PFSK-1 (cell line): ENCODE measurements at regions not wholly inside any gene's neighbourhood (a gene's known extent, or its start where the extent isn't known, plus 50 kb on each side); places are given as distances from the start of the nearest gene placed in this dataset.

Experiments used
- POLR2AphosphoS5 ChIP-seq: IDR thresholded peaks from 2 replicates; pipeline ENCODE4 v1.6.1; 2012; ENCODE audit warnings: low read depth, mild to moderate bottlenecking, control low read depth, low read length, moderate library complexity
- TAF1 ChIP-seq: IDR thresholded peaks from 2 replicates; pipeline ENCODE4 v1.6.1; 2012; ENCODE audit warnings: low read length, control low read depth, borderline replicate concordance; ENCODE audit not compliant: insufficient read depth

GRCh38 chr2:13056259-13056843 lies 339.6 kb downstream of the TRIB2 start:
- TF ChIP-seq TAF1: no peak
- TF ChIP-seq POLR2AphosphoS5: no peak
